SK-N-MC (cell line): ENCODE measurements at regions not wholly inside any gene's neighbourhood (a gene's known extent, or its start where the extent isn't known, plus 50 kb on each side); places are given as distances from the start of the nearest gene placed in this dataset.

Experiments used
- EZH2 ChIP-seq: fragments of 200-600 bp; sonication (generic); IDR thresholded peaks from one replicate; pipeline ENCODE4 v1.6.1; 2017; ENCODE audit warnings: antibody characterized with exemption
- FOXP2 ChIP-seq: optimal IDR thresholded peaks from 2 replicates; pipeline ENCODE3; 2011; ENCODE audit warnings: mild to moderate bottlenecking, moderate library complexity; ENCODE audit not compliant: insufficient read depth; ENCODE audit errors: extremely low read length, control extremely low read depth
- POLR2AphosphoS5 ChIP-seq: IDR thresholded peaks from 2 replicates; pipeline ENCODE4 v1.6.1; 2012; ENCODE audit warnings: mild to moderate bottlenecking, low read depth, low read length, borderline replicate concordance

- TF ChIP-seq POLR2AphosphoS5, result no peak
- no peak for TF ChIP-seq EZH2
- TF ChIP-seq FOXP2, result no peak
Observed at GRCh38 chr3:148036331-148036876, 627.2 kb downstream of the ZIC1 start.
